ENCODE measurements at regions not wholly inside any gene's neighbourhood (a gene's known extent, or its start where the extent isn't known, plus 50 kb on each side); places are given as distances from the start of the nearest gene placed in this dataset.

DNA sequence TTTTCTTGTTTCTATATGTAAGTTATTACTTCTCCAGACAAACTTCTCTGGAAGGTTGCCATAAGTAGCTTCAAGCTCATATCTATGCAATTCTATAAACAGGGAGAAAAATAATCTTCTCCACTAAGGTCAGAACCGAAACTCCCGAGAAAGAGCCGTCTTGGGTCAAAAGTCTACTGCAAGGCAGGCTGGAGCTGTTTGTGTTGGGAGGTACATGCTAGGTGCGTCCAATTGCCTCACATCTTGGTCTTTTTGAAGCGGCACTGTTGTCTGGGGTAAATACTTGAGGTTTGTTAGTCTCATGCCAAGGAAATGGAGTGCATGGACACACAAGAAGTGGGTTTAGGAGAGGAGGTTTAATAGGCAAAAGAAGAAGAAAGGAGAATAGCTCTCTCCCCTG is 674.7 kb upstream of the TMEM132C start:
- Mint-ChIP-seq H3K9me3 (ENCODE audit: unreplicated experiment) (peaks cover 8% of the 10 kb centered on the region), H3K4me3 (ENCODE audit: unreplicated experiment) (no peak overlapping the region), H3K27me3 (ENCODE audit: insufficient read depth, unreplicated experiment) (no peaks in the 10 kb centered on the region), H3K36me3 (ENCODE audit: insufficient read depth, unreplicated experiment) (no peaks in the 10 kb centered on the region), H3K4me1 (ENCODE audit: insufficient read depth, unreplicated experiment) (no peaks in the 10 kb centered on the region), H3K27ac (ENCODE audit: low read depth, unreplicated experiment) (no peak overlapping the region)
- ChIA-PET CTCF (no interaction called here), POLR2A (no interaction called here)
- TF ChIP-seq CTCF (IDR thresholded peaks at IDR 0.05; ENCODE audit: unreplicated experiment): no peak
- no TSS peak for BruUV-seq (replicated peaks)
- intact Hi-C loops (cut with micrococcal nuclease): no loop called here
- no peak for DNase-seq (ENCODE audit: unreplicated experiment)

DNA sequence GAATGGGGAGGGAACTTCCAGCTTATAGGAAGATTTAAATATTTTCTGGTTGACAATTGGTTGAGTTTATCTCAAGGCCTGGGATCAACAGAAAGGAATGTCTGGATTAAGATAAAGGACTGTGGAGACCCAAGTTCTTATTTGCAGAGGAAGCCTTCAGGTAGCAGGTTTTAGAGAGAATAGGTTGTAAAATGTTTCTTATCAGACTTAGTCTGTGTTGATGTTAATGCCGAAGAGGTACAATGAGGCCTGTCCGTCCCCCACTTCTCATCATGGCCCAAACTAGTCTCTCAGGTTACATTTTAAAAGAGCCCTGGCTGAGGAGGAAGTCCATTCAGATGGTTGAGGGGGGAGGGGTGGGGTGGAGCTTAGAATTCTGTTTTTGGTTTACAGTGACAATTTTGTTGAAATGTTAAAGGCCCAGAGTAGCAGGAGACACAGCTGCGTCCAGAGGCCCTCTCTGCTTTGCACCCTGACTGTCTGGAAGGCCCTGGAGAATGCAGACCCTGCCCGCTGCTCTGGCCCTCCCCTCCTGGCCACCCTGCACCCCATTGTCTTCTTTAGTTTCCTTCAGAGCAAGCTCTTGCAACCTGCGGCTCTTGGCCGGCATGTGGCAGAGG is 672.5 kb upstream of the TMEM132C start:
- no peaks in the 10 kb centered on the region for H3K36me3 Mint-ChIP-seq (ENCODE audit: insufficient read depth, unreplicated experiment)
- BruUV-seq (replicated peaks): no TSS peak
- intact Hi-C loops (cut with micrococcal nuclease): no loop called here
- no peak overlapping the region for H3K27ac Mint-ChIP-seq (ENCODE audit: low read depth, unreplicated experiment)
- H3K27me3 Mint-ChIP-seq (ENCODE audit: insufficient read depth, unreplicated experiment): no peaks in the 10 kb centered on the region
- ChIA-PET POLR2A (no interaction called here), CTCF (no interaction called here)
- H3K4me1 Mint-ChIP-seq (ENCODE audit: insufficient read depth, unreplicated experiment): no peaks in the 10 kb centered on the region
- DNase-seq (ENCODE audit: unreplicated experiment): no peak
- no peak for TF ChIP-seq CTCF (IDR thresholded peaks at IDR 0.05; ENCODE audit: unreplicated experiment)
- no peak overlapping the region for H3K4me3 Mint-ChIP-seq (ENCODE audit: unreplicated experiment)
- peaks cover 8% of the 10 kb centered on the region for H3K9me3 Mint-ChIP-seq (ENCODE audit: unreplicated experiment)

GRCh38 chr12:127595506-127595905 is 671.5 kb upstream of the TMEM132C start:
- Mint-ChIP-seq H3K4me1 (ENCODE audit: insufficient read depth, unreplicated experiment) (no peaks in the 10 kb centered on the region), H3K27me3 (ENCODE audit: insufficient read depth, unreplicated experiment) (no peaks in the 10 kb centered on the region), H3K4me3 (ENCODE audit: unreplicated experiment) (no peak overlapping the region), H3K36me3 (ENCODE audit: insufficient read depth, unreplicated experiment) (no peaks in the 10 kb centered on the region), H3K27ac (ENCODE audit: low read depth, unreplicated experiment) (no peak overlapping the region), H3K9me3 (ENCODE audit: unreplicated experiment) (peaks cover 8% of the 10 kb centered on the region)
- ChIA-PET POLR2A (no interaction called here), CTCF (no interaction called here)
- DNase-seq (ENCODE audit: unreplicated experiment): no peak
- TF ChIP-seq CTCF (IDR thresholded peaks at IDR 0.05; ENCODE audit: unreplicated experiment): no peak
- intact Hi-C loops (cut with micrococcal nuclease): no loop called here
- BruUV-seq (replicated peaks): no TSS peak

DNA sequence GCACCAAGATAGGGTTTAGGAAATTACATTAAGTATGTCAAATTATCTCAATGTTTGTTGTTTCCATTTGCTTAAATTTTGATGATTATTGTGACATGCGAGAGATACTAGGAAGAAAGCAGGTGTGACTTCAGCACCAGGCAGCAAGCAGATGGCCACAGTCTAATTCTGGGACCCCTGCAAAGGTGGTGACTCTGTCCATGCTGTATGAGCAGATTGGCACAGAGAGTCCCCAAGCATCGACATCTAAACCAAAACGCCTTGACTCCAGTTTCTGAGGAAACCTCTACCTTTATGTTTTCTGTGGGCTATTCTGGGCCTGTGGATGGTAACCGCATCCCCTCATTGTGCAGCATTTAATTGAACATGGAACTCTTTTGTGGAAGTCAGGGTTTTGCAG is 670.1 kb upstream of the TMEM132C start:
- no peak overlapping the region for H3K27ac Mint-ChIP-seq (ENCODE audit: low read depth, unreplicated experiment)
- no peak for DNase-seq (ENCODE audit: unreplicated experiment)
- TF ChIP-seq CTCF (IDR thresholded peaks at IDR 0.05; ENCODE audit: unreplicated experiment): no peak
- H3K4me3 Mint-ChIP-seq (ENCODE audit: unreplicated experiment): no peak overlapping the region
- no peaks in the 10 kb centered on the region for H3K36me3 Mint-ChIP-seq (ENCODE audit: insufficient read depth, unreplicated experiment)
- peaks cover 15% of the 10 kb centered on the region for H3K9me3 Mint-ChIP-seq (ENCODE audit: unreplicated experiment)
- BruUV-seq (replicated peaks): no TSS peak
- ChIA-PET CTCF (no interaction called here), POLR2A (no interaction called here)
- H3K4me1 Mint-ChIP-seq (ENCODE audit: insufficient read depth, unreplicated experiment): no peaks in the 10 kb centered on the region
- intact Hi-C loops (cut with micrococcal nuclease): no loop called here
- H3K27me3 Mint-ChIP-seq (ENCODE audit: insufficient read depth, unreplicated experiment): no peaks in the 10 kb centered on the region
